K562 (cell line): ENCODE measurements at regions not wholly inside any gene's neighbourhood (a gene's known extent, or its start where the extent isn't known, plus 50 kb on each side); places are given as distances from the start of the nearest gene placed in this dataset.

ENCODE experiments used
- BHLHE40 ChIP-seq: IDR thresholded peaks from 2 replicates; pipeline ENCODE4 v1.6.1; 2011; ENCODE audit warnings: low read length, improper control_type of control experiment
- CBFA2T3 ChIP-seq: fragments of 450-650 bp; IDR thresholded peaks from 2 replicates; pipeline ENCODE4 v1.6.1; 2017
- CHD2 ChIP-seq: IDR thresholded peaks from 2 replicates; pipeline ENCODE4 v1.6.1; 2011; ENCODE audit warnings: low read depth, low read length
- ELF2 ChIP-seq: fragments of 250-450 bp; sonication (Bioruptor Pico); IDR thresholded peaks from 2 replicates; pipeline ENCODE4 v1.5.0; 2021; ENCODE audit warnings: mild to moderate bottlenecking
- JUN ChIP-seq, 2 experiments: sonication (generic) in 1 of 2; formaldehyde crosslinking in 1 of 2; IDR thresholded peaks; 2 replicates each; pipeline versions ENCODE4 v1.6.1 to v1.8.0; 2012 to 2022; ENCODE audit warnings: borderline replicate concordance in 2 of 2, mild to moderate bottlenecking in 2 of 2, improper control_type of control experiment in 1 of 2, low read depth in 1 of 2, low read length in 1 of 2, missing genetic modification reagents in 1 of 2
- KDM4B ChIP-seq, 2 experiments: fragments of 450-650 bp in 1 of 2; sonication (generic) in 1 of 2; IDR thresholded peaks; 2 replicates each; pipeline ENCODE4 v1.6.1; 2016 to 2017; ENCODE audit warnings: borderline replicate concordance in 2 of 2, antibody characterized with exemption in 1 of 2, low read depth in 1 of 2, mild to moderate bottlenecking in 1 of 2
- KLF1 ChIP-seq: fragments of 450-650 bp; IDR thresholded peaks from 2 replicates; pipeline ENCODE4 v1.6.1; 2016; ENCODE audit warnings: missing genetic modification characterization, missing compliant biosample characterization
- MIER1 ChIP-seq: fragments of 450-650 bp; IDR thresholded peaks from 2 replicates; pipeline ENCODE4 v1.6.1; 2016; ENCODE audit warnings: antibody characterized with exemption, mild to moderate bottlenecking, low read depth
- NCOA4 ChIP-seq: fragments of 450-650 bp; IDR thresholded peaks from 2 replicates; pipeline ENCODE4 v1.6.1; 2018; ENCODE audit warnings: mild to moderate bottlenecking; ENCODE audit not compliant: partially characterized antibody
- RBBP5 ChIP-seq: fragments of 200-600 bp; sonication (generic); IDR thresholded peaks from 2 replicates; pipeline ENCODE4 v1.6.1; 2012; ENCODE audit warnings: borderline replicate concordance, mild to moderate bottlenecking, low read length, control low read depth, inconsistent platforms; ENCODE audit not compliant: insufficient read depth, poor library complexity, severe bottlenecking
- RERE ChIP-seq: sonication (generic); formaldehyde crosslinking; IDR thresholded peaks from 2 replicates; pipeline ENCODE4 v1.8.0; 2023; ENCODE audit warnings: missing genetic modification reagents, mild to moderate bottlenecking, borderline replicate concordance
- SMARCA4 ChIP-seq: fragments of 450-650 bp; IDR thresholded peaks from 2 replicates; pipeline ENCODE4 v1.6.1; 2016
- SMARCB1 ChIP-seq: IDR thresholded peaks from 2 replicates; pipeline ENCODE4 v1.6.1; 2011; ENCODE audit warnings: improper control_type of control experiment, low read depth; ENCODE audit not compliant: insufficient read length
- SRSF3 ChIP-seq: fragments of 200-400 bp; formaldehyde crosslinking; IDR thresholded peaks from 2 replicates; pipeline ENCODE4 v1.6.1; 2016; ENCODE audit warnings: mild to moderate bottlenecking, low read length, moderate library complexity; ENCODE audit not compliant: insufficient read depth
- TAL1 ChIP-seq: fragments of 450-650 bp; IDR thresholded peaks from 2 replicates; pipeline ENCODE4 v1.6.1; 2016; ENCODE audit warnings: mild to moderate bottlenecking
- TCF7 ChIP-seq: sonication (generic); IDR thresholded peaks from 2 replicates; pipeline ENCODE4 v1.6.1; 2016; ENCODE audit warnings: antibody characterized with exemption, borderline replicate concordance
- TSC22D4 ChIP-seq: fragments of 450-650 bp; IDR thresholded peaks from 2 replicates; pipeline ENCODE4 v1.6.1; 2016; ENCODE audit warnings: missing genetic modification characterization, missing biosample characterization, control low read depth
- ZKSCAN1 ChIP-seq: fragments of 150-350 bp; IDR thresholded peaks from 2 replicates; pipeline ENCODE4 v1.6.1; 2016; ENCODE audit warnings: low read depth, low read length
- ZNF232 ChIP-seq: sonication (generic); formaldehyde crosslinking; IDR thresholded peaks from 2 replicates; pipeline ENCODE4 v1.8.0; 2022; ENCODE audit warnings: mild to moderate bottlenecking, missing genetic modification reagents
- ZNF780A ChIP-seq: fragments of 250-450 bp; sonication (Bioruptor Pico); IDR thresholded peaks from 2 replicates; pipeline ENCODE4 v1.5.0; 2021; ENCODE audit warnings: mild to moderate bottlenecking

- TF ChIP-seq BHLHE40 (no peak), ZNF232 (CRISPR knock-in tag) (peak; percentile 79; the same call in 1 of the 2 replicates), SMARCB1 (peak; percentile 34), ZKSCAN1 (no peak), TCF7 (no peak), RBBP5 (no peak), CBFA2T3 (no peak), TAL1 (no peak), MIER1 (peak; percentile 93), TSC22D4 (tag) (no peak), KDM4B (IDR thresholded peaks at IDR 0.05; ENCODE audit: borderline replicate concordance in 2 of 2, low read depth in 1 of 2) (no peak), ELF2 (CRISPR knock-in tag) (0 out of 2 replicates have a peak, but pooled peaks have one; percentile 31), CHD2 (peak; percentile 70), RERE (no peak), JUN (IDR thresholded peaks at IDR 0.05; ENCODE audit: borderline replicate concordance, low read depth, low read length) (no peak), JUN (CRISPR knock-in tag; IDR thresholded peaks at IDR 0.05; ENCODE audit: borderline replicate concordance) (no peak), ZNF780A (CRISPR knock-in tag) (no peak), SMARCA4 (no peak), KLF1 (tag) (no peak), NCOA4 (no peak), SRSF3 (no peak)
Measured at GRCh38 chr3:10594915-10595314, 89.5 kb upstream of the ATP2B2 start (continued).
